Effector memory CD4-positive, alpha-beta T cell (primary cell): ENCODE measurements at regions not wholly inside any gene's neighbourhood (a gene's known extent, or its start where the extent isn't known, plus 50 kb on each side); places are given as distances from the start of the nearest gene placed in this dataset.

Source experiments
- DNase-seq, 3 donors: peaks; one replicate each; pipeline ENCODE4 v3.0.0-alpha.2; 2020
- H3K27ac ChIP-seq: 2 replicates; pipeline ENCODE4 v1.7.0; 2013; ENCODE audit warnings: mild to moderate bottlenecking, low read length, moderate library complexity; ENCODE audit not compliant: insufficient read depth, poor library complexity, severe bottlenecking
- H3K27me3 ChIP-seq: replicated peaks from 2 replicates; pipeline ENCODE4 v1.7.0; 2013; ENCODE audit warnings: mild to moderate bottlenecking, low read length; ENCODE audit not compliant: insufficient read depth, control insufficient read depth, poor library complexity, severe bottlenecking
- H3K36me3 ChIP-seq: 2 replicates; pipeline ENCODE4 v1.7.0; 2013; ENCODE audit warnings: mild to moderate bottlenecking, low read length, moderate library complexity; ENCODE audit not compliant: control insufficient read depth, insufficient read depth
- H3K4me1 ChIP-seq: 2 replicates; pipeline ENCODE4 v1.7.0; 2013; ENCODE audit warnings: low read length, mild to moderate bottlenecking; ENCODE audit not compliant: control insufficient read depth, insufficient read depth, poor library complexity, severe bottlenecking
- H3K4me3 ChIP-seq: 2 replicates; pipeline ENCODE4 v1.7.0; 2013; ENCODE audit warnings: low read length, low read depth, mild to moderate bottlenecking; ENCODE audit not compliant: insufficient read depth, poor library complexity, severe bottlenecking
- H3K9me3 ChIP-seq: 2 replicates; pipeline ENCODE4 v1.7.0; 2013; ENCODE audit warnings: mild to moderate bottlenecking, low read length, moderate library complexity; ENCODE audit not compliant: control insufficient read depth

DNA sequence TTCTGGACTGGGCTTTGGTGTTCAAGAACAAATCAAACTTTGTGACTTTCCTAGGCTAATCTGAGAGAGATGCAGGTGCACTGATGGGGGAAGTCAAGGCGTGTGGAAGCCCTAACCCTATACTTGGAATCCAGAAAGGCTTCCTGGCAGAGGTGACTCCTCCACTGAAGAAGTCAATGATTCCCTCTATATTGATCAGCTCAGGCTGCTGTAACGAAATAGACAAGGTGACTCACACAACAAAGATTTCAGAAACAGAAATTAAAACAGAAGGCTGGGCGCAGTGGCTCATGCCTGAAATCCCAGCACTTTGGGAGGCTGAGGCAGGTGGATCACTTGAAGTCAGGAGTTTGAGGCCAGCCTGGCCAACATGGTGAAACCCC is 69.6 kb upstream of the GGTA1 start:
- no peak overlapping the region for H3K27ac ChIP-seq
- H3K4me1 ChIP-seq: no peaks in the 10 kb centered on the region
- no peaks in the 10 kb centered on the region for H3K9me3 ChIP-seq
- no peaks in the 10 kb centered on the region for H3K36me3 ChIP-seq
- no peak for DNase-seq
- no peaks in the 10 kb centered on the region for H3K27me3 ChIP-seq
- H3K4me3 ChIP-seq: no peak overlapping the region

DNA sequence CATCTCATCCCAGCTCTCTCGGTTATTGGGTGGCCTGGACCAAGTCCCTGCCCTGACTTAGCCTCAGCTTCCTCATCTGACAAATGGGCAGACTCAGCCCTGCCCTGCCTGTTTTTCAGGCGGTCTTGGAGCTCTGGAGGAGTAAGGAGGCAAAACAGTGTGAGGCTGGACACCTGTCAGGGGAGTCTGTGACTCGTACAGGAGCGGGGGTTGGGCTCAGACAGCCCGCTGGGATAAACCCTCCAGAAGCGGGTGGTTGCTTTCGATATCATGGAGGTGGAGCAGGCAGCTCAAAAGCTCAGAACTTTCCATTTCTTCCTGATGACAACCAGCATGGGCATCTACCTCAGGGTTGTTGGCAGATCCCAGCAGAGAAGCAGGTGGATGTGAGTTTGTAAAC is 72.9 kb upstream of the GGTA1 start:
- no peaks in the 10 kb centered on the region for H3K27me3 ChIP-seq
- no peaks in the 10 kb centered on the region for H3K9me3 ChIP-seq
- H3K4me1 ChIP-seq: no peaks in the 10 kb centered on the region
- no peak for DNase-seq
- no peak overlapping the region for H3K27ac ChIP-seq
- H3K36me3 ChIP-seq: no peaks in the 10 kb centered on the region
- H3K4me3 ChIP-seq: no peak overlapping the region

DNA sequence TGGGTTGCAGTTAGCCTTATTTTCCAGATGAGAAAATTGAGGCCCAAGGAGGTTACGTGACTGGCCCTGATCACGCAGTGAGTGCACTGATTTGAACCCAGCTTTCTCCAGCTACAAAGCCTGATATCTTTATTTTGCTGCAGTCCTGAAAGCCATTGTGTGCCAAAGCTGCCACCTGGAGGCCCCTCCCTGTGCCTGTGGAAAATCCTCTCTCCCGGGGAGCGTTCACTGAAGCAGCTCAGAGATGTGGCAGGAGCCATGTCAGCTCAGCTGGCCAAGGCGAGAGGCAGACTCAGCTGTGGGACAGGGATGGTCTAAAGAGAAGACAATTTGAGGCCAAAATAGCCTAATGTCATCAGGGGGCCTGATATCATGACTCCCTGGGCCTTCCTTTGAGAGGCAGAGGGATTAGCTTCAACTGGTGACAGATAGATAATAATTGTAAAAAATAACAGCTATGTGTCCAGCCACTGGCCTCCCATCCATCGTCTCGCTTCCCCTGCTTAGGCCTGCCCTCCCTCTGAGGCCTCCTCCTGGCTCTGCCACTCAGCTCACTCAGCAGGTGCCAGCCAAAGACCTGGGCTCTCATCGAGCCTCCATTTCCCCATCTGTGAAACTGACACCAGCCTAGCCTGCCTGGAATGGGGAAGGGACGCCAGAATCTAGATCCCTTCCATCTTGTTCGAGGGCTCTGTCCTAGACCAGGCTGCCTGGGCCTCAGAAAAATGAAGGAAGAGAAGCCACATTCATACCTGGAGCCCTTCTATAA is 74.3 kb upstream of the GGTA1 start:
- no peak overlapping the region for H3K27ac ChIP-seq
- H3K27me3 ChIP-seq: no peaks in the 10 kb centered on the region

DNA sequence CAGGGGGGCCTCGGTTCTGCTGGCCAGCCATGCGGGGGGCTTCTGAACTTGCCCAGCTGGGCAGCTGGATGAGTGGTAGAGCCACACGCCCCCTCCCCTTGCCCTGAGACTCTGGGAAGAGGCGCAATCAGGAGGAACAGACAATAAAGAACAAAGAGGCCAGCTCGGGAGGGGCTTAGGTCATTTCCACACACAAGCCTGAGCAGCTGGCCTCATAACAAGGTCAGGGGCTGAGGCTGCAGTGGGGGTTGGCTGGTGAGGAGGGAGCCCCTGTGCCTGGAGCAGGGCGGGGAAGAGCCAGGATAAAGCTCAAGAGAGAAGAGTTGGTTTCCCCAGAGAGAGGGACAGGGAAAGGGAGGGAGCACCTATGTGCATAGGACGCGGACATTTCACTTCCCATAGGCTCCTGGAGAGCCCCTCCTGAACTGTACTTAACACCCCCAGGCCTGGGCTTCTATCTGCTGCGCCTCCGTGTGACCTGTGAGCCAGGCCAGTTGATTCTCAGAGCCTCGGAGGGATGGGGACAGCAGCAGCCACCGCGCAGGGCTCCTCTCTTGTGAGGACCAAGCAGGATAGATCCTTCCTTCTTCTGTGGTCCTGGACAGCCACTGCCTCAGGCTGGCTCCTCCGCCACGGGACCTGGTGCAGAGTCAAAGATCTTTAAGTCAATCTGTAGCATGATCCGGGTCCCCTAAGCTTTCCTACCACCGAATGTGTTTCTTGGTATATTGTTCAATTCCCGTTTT is 75.3 kb upstream of the GGTA1 start:
- Histone ChIP-seq H3K4me3 (no peak overlapping the region), H3K27ac (no peak overlapping the region), H3K9me3 (no peaks in the 10 kb centered on the region), H3K36me3 (no peaks in the 10 kb centered on the region), H3K4me1 (no peaks in the 10 kb centered on the region), H3K27me3 (no peaks in the 10 kb centered on the region)
- DNase-seq: no peak

More for the DNA sequence above, 74.3 kb upstream of the GGTA1 start:
- no peak for DNase-seq
- Histone ChIP-seq H3K9me3 (no peaks in the 10 kb centered on the region), H3K4me3 (no peak overlapping the region), H3K36me3 (no peaks in the 10 kb centered on the region), H3K4me1 (no peaks in the 10 kb centered on the region)

DNA sequence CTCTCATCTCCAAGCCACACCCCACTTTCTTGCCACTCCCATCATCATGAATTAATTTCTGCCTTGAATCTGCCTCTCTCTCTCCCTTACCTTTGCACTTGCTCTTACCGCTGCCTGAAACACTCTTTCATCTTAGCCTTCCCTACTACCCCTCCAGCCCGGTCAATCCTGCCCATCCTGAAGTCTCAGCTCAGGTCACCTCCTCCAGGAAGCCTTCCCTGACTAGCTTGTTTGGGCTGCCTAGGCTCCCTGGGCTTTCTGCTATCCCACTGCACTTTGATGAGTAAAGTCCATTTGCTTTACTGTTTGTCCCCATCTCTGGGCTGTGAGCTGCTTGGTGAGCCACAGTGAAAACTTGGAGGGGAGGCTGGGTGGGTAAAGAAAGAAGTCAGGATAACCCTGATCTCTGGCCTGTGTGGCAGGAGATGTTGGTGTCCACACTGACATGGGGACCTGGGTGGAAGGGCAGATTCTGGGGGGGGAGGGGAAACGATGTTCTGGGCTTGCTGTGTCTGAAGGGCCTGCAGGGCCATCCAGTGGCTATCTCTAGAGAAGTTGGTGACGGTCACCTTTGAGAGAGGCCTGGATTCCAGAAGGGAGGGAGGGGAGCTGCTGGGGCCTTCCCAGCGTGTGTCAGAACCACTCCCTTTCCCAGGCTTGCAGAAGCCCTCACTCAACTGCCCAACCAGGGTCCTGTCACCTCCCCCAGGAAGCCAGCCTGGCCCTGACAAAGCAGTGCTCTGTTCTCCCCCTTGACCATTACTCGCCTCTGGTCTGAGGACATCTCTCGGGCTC is 75.0 kb upstream of the DAB2IP start:
- H3K27ac ChIP-seq: no peak overlapping the region
- no peak overlapping the region for H3K4me3 ChIP-seq
- H3K36me3 ChIP-seq: no peaks in the 10 kb centered on the region
- H3K9me3 ChIP-seq: no peaks in the 10 kb centered on the region
- no peak for DNase-seq
- H3K27me3 ChIP-seq: no peaks in the 10 kb centered on the region
- H3K4me1 ChIP-seq: no peaks in the 10 kb centered on the region

DNA sequence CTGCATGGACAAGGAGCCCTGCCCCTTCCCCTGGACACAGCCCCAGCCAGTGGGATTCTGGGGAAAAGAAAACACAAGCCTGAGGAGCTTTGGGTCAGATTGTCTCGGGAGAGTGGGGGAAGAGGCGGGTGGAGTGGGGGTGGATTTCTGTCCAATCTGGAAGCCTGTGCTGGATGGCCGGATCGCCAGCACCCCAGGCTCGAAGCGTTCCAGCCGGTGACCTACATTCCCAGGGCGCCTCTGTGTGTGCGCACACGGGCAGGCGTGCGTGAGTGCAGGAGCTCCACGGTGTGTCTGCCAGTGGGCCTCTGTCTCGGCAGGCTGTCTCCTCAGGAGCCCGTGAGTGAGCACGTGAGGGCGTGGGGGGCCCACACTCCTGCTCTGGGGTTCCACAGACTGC is 74.3 kb upstream of the DAB2IP start:
- no peak for DNase-seq
- Histone ChIP-seq H3K9me3 (no peaks in the 10 kb centered on the region), H3K4me3 (no peak overlapping the region), H3K4me1 (no peaks in the 10 kb centered on the region), H3K27ac (no peak overlapping the region), H3K36me3 (no peaks in the 10 kb centered on the region), H3K27me3 (no peaks in the 10 kb centered on the region)

DNA sequence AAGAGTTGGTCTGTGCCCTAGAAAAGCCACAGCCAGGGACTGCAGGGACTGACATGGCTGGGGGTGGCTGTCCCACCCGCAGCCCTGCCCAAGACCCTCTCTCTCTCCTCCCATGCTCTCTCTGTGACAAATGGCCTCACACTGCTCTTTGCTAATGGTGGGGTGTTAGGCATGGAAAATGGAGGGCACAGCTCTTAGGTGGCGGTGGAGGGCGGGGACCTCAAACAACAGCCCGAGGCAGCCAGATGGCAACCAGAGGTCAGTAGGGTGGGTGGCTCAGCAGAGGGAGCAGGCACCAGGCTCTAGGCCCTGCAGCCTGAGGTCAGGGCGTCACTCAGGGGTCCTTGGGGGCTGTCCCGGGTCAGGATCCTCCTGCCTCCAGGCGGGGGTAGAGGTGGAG is 73.9 kb upstream of the DAB2IP start:
- H3K4me1 ChIP-seq: no peaks in the 10 kb centered on the region
- no peaks in the 10 kb centered on the region for H3K36me3 ChIP-seq
- no peak overlapping the region for H3K27ac ChIP-seq
- no peaks in the 10 kb centered on the region for H3K27me3 ChIP-seq
- DNase-seq: no peak
- no peaks in the 10 kb centered on the region for H3K9me3 ChIP-seq
- H3K4me3 ChIP-seq: no peak overlapping the region

DNA sequence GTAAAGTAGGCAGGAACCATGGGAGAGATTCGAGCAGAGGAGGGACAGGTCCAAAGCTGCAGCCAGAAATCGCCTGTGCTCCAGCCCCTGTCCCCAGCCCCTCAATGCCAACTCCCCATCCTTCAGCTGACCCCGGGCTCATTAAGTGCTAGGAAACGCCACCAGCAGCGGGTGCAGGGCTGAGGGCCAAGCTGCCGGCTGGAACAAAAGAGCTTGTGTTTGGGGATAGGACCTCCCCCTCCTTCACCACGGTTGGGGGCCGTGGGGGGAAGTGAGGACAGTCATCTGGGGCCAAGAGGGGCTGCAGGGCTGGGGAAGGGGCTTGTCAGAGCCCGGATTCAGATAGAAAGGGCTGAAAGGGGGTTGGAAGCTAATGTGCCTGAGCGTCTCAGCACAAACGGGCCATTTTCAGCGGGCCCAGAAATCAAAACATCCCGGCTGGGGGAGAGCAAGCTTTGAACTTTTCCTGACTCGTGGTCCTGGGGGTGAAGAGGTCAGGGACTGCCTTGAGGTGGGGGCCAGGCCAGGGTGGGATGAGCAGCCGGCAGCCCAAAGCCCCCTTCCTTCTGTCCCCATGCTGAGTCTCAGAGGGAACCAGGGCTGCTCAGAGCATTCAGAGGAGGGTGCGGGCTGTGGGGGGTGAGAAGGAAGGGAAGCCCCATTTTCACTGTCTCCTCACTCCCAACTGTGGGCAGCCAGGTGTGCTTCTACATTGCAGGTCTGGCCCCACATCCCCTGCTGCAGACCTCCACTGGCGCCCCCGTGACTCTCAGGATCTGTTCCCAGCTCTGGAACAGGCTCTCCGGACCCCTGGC is 69.4 kb upstream of the DAB2IP start:
- no peak overlapping the region for H3K27ac ChIP-seq
- H3K4me3 ChIP-seq: no peak overlapping the region
- H3K9me3 ChIP-seq: no peaks in the 10 kb centered on the region
- H3K4me1 ChIP-seq: no peaks in the 10 kb centered on the region
- H3K36me3 ChIP-seq: no peaks in the 10 kb centered on the region
- no peak for DNase-seq
- no peaks in the 10 kb centered on the region for H3K27me3 ChIP-seq

DNA sequence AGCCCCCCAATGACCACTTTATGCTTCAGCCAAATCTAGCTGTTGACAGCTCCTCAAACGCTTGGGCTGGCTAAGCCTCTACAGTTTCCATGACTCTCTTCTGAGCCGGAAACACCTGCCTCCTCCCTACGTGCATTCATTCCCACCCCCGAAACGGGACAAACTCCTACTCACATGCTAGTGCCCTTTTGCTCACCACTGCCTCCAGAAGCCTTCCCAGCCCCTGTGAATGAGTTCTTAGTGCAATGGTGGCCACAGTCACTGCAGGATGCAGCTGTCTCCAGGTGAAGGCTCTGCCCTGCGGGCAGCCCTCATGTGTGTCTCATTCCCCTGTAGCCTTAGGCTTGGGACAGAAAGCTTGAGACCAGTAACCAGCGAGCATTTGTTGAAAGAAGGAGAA is 68.8 kb upstream of the DAB2IP start:
- Histone ChIP-seq H3K4me3 (no peak overlapping the region), H3K4me1 (no peaks in the 10 kb centered on the region), H3K27me3 (no peaks in the 10 kb centered on the region), H3K27ac (no peak overlapping the region), H3K36me3 (no peaks in the 10 kb centered on the region), H3K9me3 (no peaks in the 10 kb centered on the region)
- DNase-seq: no peak
